ENCODE measurements at regions not wholly inside any gene's neighbourhood (a gene's known extent, or its start where the extent isn't known, plus 50 kb on each side); places are given as distances from the start of the nearest gene placed in this dataset.

GRCh38 chr16:8436931-8437330, 153.4 kb downstream of the TMEM114 start:
- Histone ChIP-seq H3K27ac (ENCODE audit: low read depth, low read length, poor library complexity, severe bottlenecking) (no peak overlapping the region), H3K9me3 (ENCODE audit: low read length) (no peaks in the 10 kb centered on the region), H3K9me2 (ENCODE audit: insufficient read depth, low read length) (no peaks in the 10 kb centered on the region), H3K79me2 (ENCODE audit: insufficient read depth, low read depth, low read length) (no peaks in the 10 kb centered on the region), H3K36me3 (ENCODE audit: insufficient read depth, low read length) (no peaks in the 10 kb centered on the region), H3K4me3 (ENCODE audit: low read depth, low read length, poor library complexity, severe bottlenecking) (no peak overlapping the region), H4K20me1 (ENCODE audit: insufficient read depth, low read length) (no peaks in the 10 kb centered on the region), H2AFZ (ENCODE audit: low read length) (no peak overlapping the region), H3K4me1 (ENCODE audit: insufficient read depth, low read length, poor library complexity, severe bottlenecking) (no peaks in the 10 kb centered on the region), H3K4me2 (ENCODE audit: low read length) (no peak overlapping the region)
- no peak for TF ChIP-seq CTCF (conservative IDR thresholded peaks at IDR 0.05; ENCODE audit: low read length)
- no peak for TF ChIP-seq EZH2phosphoT487 (IDR thresholded peaks at IDR 0.05; ENCODE audit: borderline replicate concordance, low read depth, low read length)
- no TSS peak for BruUV-seq (replicated peaks)
- DNase-seq (ENCODE audit: low spot score), result no peak
- CTCF ChIA-PET (ENCODE audit: unreplicated experiment), result no interaction called here
- intact Hi-C loops (cut with micrococcal nuclease; ENCODE audit: unreplicated experiment), result no loop called here
- POLR2A ChIA-PET, result interaction anchor here (0.7 kb wide), 2 partner anchors 165 to 1227 kb away, joined by 3 to 4 read pairs; no protein-coding TSS in a partner anchor

GRCh38 chr16:8431783-8432182, 158.5 kb downstream of the TMEM114 start:
- Histone ChIP-seq H3K27ac (ENCODE audit: low read depth, low read length, poor library complexity, severe bottlenecking) (no peak overlapping the region), H4K20me1 (ENCODE audit: insufficient read depth, low read length) (no peaks in the 10 kb centered on the region), H3K79me2 (ENCODE audit: insufficient read depth, low read depth, low read length) (no peaks in the 10 kb centered on the region), H3K9me2 (ENCODE audit: insufficient read depth, low read length) (no peaks in the 10 kb centered on the region), H2AFZ (ENCODE audit: low read length) (no peak overlapping the region), H3K36me3 (ENCODE audit: insufficient read depth, low read length) (no peaks in the 10 kb centered on the region), H3K4me3 (ENCODE audit: low read depth, low read length, poor library complexity, severe bottlenecking) (no peak overlapping the region), H3K4me1 (ENCODE audit: insufficient read depth, low read length, poor library complexity, severe bottlenecking) (no peaks in the 10 kb centered on the region), H3K4me2 (ENCODE audit: low read length) (no peak overlapping the region), H3K9me3 (ENCODE audit: low read length) (no peaks in the 10 kb centered on the region)
- no TSS peak for BruUV-seq (replicated peaks)
- intact Hi-C loops (cut with micrococcal nuclease; ENCODE audit: unreplicated experiment), result no loop called here
- POLR2A ChIA-PET, result no interaction called here
- no peak for DNase-seq (ENCODE audit: low spot score)
- TF ChIP-seq EZH2phosphoT487 (IDR thresholded peaks at IDR 0.05; ENCODE audit: borderline replicate concordance, low read depth, low read length) (no peak), CTCF (conservative IDR thresholded peaks at IDR 0.05; ENCODE audit: low read length) (no peak)
- CTCF ChIA-PET (ENCODE audit: unreplicated experiment), result no interaction called here

- POLR2A ChIA-PET, result no interaction called here
- TF ChIP-seq EZH2phosphoT487 (IDR thresholded peaks at IDR 0.05; ENCODE audit: borderline replicate concordance, low read depth, low read length) (no peak), CTCF (conservative IDR thresholded peaks at IDR 0.05; ENCODE audit: low read length) (no peak)
Measured at GRCh38 chr16:8430401-8430800, 159.9 kb downstream of the TMEM114 start.

More at GRCh38 chr16:8430401-8430800, 159.9 kb downstream of the TMEM114 start:
- Histone ChIP-seq H3K36me3 (ENCODE audit: insufficient read depth, low read length) (no peaks in the 10 kb centered on the region), H3K79me2 (ENCODE audit: insufficient read depth, low read depth, low read length) (no peaks in the 10 kb centered on the region), H4K20me1 (ENCODE audit: insufficient read depth, low read length) (no peaks in the 10 kb centered on the region), H3K4me1 (ENCODE audit: insufficient read depth, low read length, poor library complexity, severe bottlenecking) (no peaks in the 10 kb centered on the region), H2AFZ (ENCODE audit: low read length) (no peak overlapping the region), H3K27ac (ENCODE audit: low read depth, low read length, poor library complexity, severe bottlenecking) (no peak overlapping the region), H3K9me3 (ENCODE audit: low read length) (no peaks in the 10 kb centered on the region), H3K9me2 (ENCODE audit: insufficient read depth, low read length) (no peaks in the 10 kb centered on the region), H3K4me3 (ENCODE audit: low read depth, low read length, poor library complexity, severe bottlenecking) (no peak overlapping the region), H3K4me2 (ENCODE audit: low read length) (no peak overlapping the region)
- no peak for DNase-seq (ENCODE audit: low spot score)
- CTCF ChIA-PET (ENCODE audit: unreplicated experiment), result no interaction called here
- intact Hi-C loops (cut with micrococcal nuclease; ENCODE audit: unreplicated experiment), result no loop called here
- BruUV-seq (replicated peaks), result no TSS peak

Data from OCI-LY7 (cell line).